ENCODE measurements at regions not wholly inside any gene's neighbourhood (a gene's known extent, or its start where the extent isn't known, plus 50 kb on each side); places are given as distances from the start of the nearest gene placed in this dataset.

DNA sequence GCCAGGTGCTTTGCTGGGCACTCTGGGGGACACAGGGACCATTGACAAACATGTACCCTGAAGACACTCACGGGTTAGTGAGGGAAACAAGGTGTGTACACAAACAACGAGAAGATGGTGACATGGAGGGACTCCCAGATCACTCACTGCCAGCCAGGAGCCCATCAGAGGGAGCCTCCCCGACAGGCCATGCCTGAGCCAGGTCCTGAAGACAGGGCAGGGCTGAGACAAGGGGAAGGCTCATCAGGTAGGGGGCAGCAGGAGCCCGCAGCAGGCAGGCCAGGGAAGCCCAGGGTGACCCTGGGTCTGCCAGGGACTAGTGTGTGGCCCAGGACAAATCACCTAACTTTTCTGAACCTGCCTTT is 127.9 kb downstream of the BUD13 start:
- no peak for DNase-seq (ENCODE audit: low read depth)
- H3K4me3 ChIP-seq (ENCODE audit: low read depth, low read length), result no peak overlapping the region

DNA sequence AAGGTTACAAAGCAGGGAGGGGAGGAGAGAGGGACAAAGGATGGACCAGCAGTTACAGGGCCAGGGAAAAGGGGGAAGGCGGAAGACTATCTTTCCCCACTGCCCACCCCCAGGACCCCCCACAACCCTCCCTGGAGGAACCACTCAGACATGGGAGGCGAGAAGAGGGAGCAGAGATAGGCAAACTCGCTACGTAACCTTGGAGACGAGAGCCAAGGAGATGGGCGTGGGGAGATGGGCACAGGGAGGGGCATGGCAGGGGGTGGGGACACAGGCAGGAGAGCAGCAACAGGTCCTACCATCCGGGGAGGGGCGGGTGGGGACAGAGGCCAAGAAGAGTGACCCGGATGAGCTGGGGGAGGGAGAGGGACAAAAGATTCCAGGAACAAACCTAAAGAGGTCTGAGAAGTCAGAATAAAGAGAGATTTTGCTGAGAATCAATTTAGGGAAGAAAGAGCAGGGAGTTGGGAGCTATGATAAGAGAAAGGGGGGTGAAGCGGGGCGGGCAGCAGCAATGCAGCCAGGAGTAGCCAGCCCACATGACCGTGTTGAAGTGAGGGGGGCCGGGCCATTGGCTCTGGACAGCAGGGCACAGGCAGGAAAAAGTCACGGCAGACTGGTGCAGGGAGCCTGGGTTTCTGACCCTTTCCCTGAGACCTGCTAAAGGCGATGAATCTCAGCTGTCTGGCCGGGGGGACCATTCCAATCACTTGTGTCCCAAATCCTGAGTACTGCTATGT is 128.4 kb downstream of the BUD13 start:
- no peak for DNase-seq (ENCODE audit: low read depth)
- no peak overlapping the region for H3K4me3 ChIP-seq (ENCODE audit: low read depth, low read length)

DNA sequence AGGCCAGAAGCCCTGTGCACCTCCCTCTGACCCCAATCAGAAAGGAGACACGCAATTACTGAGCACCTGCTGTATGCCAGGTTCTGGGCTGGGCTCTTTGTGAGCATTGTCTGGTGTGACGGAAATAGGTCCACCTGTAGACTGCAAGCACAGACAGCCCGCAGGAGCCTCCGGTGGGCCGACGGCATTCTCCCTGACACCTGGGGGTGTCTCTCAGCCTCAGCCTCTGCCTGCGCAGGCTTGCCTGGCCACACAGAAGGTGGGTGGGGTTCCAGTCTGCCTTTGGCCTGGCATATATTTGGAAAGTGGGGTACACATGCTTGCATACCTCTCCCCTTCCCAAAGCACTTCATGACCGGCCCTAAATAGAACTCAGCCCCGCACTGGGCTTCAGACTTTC is 129.3 kb downstream of the BUD13 start:
- no peak for DNase-seq (ENCODE audit: low read depth)
- no peak overlapping the region for H3K4me3 ChIP-seq (ENCODE audit: low read depth, low read length)

DNA sequence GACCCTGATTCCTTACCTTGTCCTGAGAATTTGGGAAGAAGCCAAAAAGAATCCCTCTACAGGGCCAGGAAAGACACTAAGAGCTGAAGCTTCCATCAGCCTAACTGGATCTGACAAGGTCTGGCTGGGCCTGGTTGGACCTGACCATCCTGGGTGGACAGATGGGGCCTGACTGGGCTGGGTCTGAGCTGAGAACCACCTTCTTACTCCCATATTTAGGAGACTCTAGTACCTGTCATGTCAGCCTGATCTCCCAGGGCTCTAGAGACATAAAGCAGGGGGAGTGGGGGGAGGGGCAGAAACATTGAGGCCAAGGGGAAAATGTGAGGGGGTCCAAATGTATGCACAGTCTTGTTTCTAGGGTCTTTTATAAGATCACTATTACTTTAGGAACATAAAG is 129.9 kb downstream of the BUD13 start:
- H3K4me3 ChIP-seq (ENCODE audit: low read depth, low read length), result no peak overlapping the region
- no peak for DNase-seq (ENCODE audit: low read depth)

DNA sequence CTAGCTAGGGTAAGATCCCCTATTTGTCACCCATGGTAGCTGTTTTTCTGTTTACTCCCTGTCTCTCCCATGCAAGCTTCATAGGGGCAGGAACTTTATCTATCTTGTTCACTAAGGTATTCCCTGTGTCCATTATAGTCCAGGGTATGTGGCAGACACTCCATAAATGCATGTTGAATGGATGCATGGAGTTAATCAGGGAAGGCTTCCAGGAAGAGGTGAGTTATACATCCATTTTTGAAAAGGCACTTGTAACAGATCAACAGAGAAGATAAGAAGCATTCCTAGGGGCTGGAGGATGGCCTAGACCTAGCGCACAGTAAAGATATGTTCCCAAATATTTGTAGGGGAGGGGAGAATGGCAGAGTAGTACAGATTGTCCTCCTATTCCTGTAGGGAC is 130.3 kb downstream of the BUD13 start:
- H3K4me3 ChIP-seq (ENCODE audit: low read depth, low read length), result no peak overlapping the region
- DNase-seq (ENCODE audit: low read depth), result no peak

DNA sequence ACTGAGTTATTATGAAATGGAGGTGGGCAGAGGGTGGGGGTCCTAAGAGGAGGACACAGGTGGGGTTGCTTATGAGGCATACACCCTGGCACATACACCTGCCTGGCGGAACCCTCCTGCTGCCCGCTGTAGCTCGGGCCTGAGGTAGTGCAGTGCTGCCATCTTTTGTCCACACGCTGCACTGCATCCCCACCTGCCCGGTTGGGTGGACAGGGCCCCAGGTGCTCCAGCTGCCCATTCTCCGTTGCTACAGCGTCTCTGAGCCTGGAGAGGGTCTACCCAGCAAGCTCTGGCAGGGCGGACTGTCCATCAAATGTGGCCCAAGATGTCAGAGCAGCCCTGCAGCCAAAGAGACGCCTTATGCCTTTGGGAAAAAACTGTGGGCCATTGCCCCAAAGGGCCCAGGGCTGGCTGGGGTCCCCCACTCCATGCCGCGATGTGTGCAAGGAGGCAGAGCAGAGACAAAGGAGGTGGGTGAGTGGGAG is 131.2 kb downstream of the BUD13 start:
- no peak overlapping the region for H3K4me3 ChIP-seq (ENCODE audit: low read depth, low read length)
- DNase-seq (ENCODE audit: low read depth), result no peak

DNA sequence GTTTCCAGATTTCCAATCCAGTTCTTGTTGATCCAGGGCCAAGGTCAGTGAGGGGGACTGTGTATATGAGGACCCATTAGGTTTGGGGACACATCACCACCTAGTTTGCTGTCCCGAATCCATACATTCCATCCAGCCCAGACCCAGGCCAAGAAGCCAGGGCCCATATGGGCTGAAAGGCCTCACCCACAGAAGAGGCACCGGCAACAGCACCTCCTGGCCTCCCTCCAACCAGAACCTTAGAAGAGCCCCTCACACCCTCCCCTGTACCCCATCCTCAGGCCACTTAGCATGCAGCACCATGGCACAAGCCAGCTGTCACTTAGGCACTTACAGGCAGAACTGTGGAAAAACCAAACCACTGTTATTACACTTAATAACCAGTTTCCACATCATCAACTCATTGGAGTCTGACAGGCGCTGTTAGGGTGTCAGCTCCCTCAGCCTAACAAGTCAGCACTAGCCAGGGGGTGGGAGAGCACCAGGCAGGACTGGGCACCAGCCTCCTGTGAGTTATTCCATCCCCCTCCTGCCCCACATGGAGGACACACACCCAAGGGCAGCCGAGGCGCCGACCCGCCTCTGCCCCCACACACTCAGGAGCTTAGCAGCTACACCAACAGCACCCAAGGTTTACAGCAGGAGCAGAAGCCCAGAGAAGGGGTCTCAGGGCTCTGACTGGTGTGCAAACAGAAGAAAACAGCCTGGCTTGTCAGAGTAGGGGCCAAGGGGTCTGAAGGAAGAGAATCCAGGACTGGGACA is 132.0 kb downstream of the BUD13 start:
- DNase-seq (ENCODE audit: low read depth), result no peak
- H3K4me3 ChIP-seq (ENCODE audit: low read depth, low read length), result no peak overlapping the region

DNA sequence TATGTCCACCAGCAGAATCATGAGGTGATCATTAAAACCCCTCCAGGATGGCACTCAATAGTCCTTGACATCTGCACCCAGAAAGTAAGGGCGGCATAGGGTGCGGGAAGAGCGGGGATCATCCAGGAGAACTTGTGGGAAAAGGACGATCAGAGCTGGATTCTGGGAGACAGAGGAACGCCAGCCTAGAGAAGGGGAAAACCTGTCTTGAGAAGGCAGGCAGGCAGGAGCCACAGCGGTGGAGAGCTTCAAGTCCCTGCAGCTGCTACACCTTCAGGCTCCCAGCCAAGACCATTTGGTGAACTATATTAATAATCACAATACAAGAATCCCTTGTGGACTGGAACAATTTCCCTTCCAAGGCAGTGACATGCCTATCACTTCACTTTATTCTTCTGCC is 134.3 kb downstream of the BUD13 start:
- DNase-seq (ENCODE audit: low read depth), result no peak

DNA sequence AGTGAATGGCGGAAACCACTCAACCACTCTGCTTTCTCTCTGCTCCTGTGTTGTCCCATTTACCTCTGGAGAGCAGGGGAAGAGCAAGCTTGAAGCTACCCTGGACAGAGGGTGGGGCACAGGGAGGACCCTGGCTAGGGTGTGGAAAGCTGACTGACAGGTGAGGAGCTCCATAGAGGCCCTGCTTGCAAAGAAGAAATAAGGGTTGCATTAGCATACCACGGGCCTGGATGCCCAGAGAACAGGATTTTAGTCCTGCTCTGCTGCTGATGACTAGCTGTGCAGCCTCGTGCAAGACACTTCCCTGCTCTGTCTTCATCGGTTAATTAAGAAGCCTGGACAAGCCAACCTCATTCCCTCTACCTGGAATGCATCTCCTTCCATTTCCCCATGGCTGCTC is 135.0 kb downstream of the BUD13 start:
- no peak overlapping the region for H3K4me3 ChIP-seq (ENCODE audit: low read depth, low read length)

More for the DNA sequence above, 134.3 kb downstream of the BUD13 start:
- no peak overlapping the region for H3K4me3 ChIP-seq (ENCODE audit: low read depth, low read length)

DNA sequence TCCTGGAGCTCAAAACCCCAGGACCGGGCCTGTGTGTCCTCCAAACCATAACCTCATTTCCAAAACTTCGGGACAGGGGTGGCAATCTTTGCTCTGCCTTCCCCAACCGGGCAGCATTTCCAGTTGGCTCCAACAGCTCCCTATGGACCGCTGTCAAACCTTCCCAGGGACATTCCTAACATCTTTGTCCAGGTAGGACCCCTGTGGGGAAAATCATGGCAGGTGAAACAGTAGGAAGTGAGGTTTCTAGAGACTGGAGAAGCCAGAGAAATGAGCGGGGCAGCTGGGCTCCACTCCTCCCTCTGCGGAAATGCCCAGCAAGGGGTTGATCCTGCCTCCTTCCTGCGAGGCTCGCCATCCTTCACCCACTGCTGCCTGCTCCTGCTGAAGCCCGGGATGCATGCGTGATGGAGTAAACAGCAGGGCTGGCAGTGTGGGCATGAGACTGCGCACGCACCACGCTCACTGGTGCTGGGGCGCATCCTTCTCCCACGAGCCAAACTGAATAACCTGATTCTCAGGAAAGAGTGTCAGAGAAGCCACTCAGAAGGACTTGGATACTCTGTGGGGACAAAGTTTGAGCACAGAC is 136.4 kb downstream of the BUD13 start:
- no peak overlapping the region for H3K4me3 ChIP-seq (ENCODE audit: low read depth, low read length)
- DNase-seq (ENCODE audit: low read depth), result no peak

More for the DNA sequence above, 135.0 kb downstream of the BUD13 start:
- DNase-seq (ENCODE audit: low read depth), result no peak

DNA sequence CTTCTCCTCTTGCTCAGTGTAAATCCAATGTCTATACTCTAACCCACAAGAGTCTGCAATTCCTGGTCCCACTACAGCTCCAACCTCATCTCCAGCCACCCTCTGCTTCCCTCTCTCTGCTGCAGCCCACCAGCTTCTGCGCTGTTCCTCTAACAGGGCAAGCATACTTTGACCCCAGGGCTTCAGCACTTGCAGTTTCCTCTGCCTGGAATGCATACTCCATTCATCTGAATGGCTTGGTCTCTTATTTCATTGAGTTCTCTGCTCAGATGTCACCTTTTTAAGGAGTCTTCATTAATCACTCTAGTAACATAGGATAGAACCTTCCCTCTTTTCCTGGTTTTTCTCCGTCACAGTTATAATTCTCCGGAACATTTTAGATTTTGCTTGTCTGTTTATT is 141.6 kb downstream of the BUD13 start:
- no peak overlapping the region for H3K4me3 ChIP-seq (ENCODE audit: low read depth, low read length)
- DNase-seq (ENCODE audit: low read depth), result no peak

DNA sequence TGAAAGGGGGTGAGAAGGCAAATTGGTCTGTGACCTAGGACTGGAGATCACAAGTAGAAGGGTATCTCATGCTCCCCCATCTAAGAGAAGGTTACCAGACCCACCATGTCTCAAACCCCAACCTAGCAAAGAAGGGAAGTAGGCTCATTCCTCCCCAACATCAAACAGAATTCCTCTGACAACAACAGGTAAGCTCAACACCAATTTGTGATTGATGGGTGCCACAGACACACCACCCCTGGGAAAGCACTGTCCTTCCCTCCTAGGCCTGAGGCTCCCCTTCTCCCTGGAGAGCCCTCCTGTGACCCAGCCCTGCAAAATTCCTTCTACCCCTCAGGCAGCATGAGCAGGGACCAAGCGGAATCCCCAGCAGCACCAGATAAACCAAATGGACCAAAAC is 154.3 kb downstream of the BUD13 start:
- DNase-seq (ENCODE audit: low read depth), result no peak
- H3K4me3 ChIP-seq (ENCODE audit: low read depth, low read length), result no peak overlapping the region

DNA sequence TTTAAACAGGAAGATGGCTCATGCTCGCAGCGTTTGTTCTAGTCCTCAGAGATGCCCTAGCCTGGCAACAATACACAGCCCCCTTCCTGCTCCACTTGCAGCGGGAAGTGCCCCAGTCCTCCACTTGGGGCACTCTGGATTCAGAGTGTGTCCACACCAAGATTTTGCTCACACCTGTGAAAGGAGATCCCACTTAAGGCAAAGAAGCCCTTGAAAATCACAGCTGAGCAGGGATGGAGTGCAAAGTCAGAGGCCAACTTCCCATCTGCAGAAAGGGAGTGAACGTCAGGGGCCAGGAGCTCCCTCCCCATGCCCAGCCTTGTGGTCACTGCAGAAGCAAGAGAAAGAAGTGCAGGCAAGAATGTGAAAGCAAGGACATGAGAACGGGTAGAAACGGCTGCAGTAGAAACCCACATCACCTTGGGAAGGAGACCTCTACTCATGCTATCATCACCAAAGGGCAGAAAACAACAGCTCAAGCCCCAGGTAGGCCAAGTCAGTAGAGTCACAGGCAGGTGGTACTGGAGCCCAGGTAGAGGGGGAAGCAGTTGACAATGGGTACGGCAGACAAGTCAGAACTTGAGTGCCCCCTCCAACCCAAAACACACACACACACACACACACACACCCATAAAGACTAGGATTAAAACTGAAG is 157.4 kb downstream of the BUD13 start:
- no peak for DNase-seq (ENCODE audit: low read depth)
- no peak overlapping the region for H3K4me3 ChIP-seq (ENCODE audit: low read depth, low read length)

DNA sequence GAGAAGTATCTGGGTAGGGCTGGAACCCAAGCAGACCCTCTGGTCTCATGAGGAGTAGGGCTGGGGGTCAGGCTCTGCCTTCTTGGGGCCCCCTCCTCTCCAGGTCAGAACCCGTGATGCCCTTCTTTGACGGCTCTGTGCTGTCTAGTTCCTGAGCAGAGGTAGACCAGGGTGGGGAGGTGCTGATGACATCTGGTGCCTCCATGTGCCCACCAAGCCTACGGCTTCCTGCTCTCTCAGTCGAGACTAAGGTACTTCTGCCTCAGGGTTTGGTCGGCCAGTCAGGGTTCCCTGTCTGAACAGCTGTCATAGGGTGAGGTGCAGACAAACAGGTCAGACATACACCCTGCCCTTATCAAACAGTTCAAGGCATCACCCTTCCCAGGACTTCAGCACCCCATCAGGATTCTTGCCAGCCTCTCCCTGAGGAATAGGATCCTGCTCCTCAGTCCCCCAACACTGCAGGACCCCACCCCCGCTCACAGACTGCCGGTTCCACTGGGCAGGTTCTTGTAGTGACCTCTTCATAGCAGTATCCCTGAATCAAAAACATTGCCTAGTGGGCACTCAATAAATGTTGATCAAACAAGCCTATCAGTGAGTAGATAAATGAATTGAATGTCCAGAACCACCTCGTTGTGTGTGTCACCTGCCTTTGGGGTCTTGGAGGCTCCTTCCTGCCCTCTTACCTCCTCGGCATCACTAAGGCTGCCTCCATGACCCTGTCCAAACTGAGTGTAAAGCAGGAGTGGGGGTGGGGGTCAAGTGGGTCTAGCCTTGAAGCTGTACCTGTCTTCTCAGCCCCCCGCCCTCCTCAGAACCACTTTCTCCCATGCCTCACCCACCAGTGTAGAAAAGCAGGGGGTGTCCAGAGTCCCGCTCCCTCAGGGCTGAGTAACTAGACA is 158.2 kb downstream of the BUD13 start:
- H3K4me3 ChIP-seq (ENCODE audit: low read depth, low read length), result no peak overlapping the region
- no peak for DNase-seq (ENCODE audit: low read depth)

DNA sequence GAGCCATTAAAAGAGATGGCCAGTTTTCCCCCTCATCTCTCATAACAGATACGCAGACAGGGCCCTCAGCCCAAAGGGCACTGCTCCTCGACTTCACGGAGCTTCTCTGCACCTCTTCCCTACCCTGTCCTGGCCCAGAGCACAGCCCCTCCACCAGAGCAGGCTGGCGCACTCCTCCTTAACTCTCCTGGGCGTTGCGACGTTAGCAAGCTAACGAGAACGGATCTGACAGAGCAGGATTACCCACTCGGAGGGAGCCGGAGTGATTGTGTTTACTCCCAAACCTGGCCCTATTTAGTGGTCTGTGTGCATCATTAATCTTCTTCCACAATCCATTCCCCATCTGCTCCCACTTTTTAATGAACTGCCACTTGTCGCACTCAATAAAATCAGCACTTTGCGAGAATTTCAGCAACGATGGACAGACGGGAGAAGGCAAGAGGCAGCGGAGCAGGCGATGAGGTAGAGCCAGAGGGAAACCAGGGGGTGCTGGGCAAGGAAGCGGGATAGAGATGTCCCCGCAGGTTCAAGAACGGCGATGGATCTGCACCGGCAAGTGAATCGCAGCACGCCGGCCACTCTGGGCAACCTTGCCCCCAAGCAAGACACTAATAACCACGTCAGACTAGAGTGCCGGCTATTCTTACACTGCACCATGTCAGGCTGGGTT is 159.4 kb downstream of the BUD13 start:
- DNase-seq (ENCODE audit: low read depth), result no peak
- no peak overlapping the region for H3K4me3 ChIP-seq (ENCODE audit: low read depth, low read length)

DNA sequence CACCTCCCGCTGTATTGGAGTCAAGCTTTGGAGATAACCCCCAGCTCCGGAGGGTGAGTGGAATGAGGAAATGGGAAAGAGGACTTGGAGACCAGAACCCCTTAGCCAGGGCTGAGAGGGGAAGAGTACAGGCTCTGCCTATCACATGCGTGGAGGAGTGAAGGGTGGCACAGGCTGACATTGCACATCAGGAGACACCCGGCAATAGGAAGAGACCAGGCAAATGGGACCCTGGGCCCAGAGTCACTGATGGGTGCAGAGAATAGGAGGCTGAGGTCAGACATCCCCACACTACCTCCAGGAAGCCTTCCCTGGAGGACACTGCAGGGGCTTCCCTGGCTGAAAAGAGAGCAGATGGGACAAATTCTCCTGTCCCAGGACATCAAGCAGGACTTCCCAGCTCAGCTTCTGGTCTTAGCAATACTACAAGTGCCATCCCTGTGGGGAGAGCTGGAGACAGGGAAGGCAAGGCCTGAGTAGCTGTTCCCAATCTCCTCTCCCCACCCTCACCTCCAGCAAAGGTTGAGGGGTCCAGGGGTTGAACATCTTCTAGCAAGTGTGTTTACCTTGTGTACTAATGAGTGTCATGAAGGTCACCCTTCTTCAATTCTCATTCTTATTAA is 160.7 kb downstream of the BUD13 start:
- H3K4me3 ChIP-seq (ENCODE audit: low read depth, low read length), result no peak overlapping the region
- no peak for DNase-seq (ENCODE audit: low read depth)

DNA sequence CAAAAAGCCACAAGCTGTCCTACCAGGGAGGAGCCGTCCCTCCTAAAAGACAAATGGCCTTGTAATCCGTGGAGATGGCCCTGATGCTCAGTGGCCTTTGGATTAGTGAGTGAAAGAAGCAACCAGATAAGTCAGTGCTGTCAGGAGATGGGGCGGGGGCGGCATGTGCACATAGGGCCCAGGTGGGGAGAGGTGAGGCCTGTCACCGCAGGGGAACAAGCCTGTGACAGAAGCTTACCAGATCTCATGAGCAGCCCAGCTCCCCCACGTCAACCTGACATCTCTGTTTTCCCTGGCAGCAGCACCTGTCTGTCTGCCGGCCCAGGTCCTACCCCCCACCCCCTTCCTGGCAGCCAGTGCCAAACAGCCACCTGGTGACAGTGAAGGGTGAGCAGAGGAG is 162.6 kb downstream of the BUD13 start:
- no peak for DNase-seq (ENCODE audit: low read depth)
- no peak overlapping the region for H3K4me3 ChIP-seq (ENCODE audit: low read depth, low read length)

DNA sequence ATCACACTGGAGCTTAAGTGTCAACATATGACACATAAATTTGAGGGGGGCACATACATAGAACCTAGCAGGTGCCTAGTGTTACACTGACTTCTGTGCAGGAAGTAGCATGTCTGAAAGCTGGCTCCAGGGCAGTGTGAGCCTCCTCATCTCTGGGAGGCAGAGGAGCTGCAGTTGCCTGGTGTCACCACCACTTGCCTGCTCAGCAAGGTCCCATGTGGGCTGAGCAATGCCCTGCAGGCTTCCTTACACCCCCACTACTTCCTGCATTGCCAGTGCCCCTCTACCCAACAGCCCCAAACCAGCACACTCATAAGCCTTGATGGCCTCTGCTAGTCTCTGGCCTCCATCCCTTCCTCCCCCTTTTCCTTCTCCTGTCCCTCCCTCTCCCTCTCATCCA is 165.8 kb downstream of the BUD13 start:
- DNase-seq (ENCODE audit: low read depth), result no peak
- no peak overlapping the region for H3K4me3 ChIP-seq (ENCODE audit: low read depth, low read length)
